GM12878 (cell line): ENCODE measurements at regions not wholly inside any gene's neighbourhood (a gene's known extent, or its start where the extent isn't known, plus 50 kb on each side); places are given as distances from the start of the nearest gene placed in this dataset.

Source experiments
- ATAC-seq: fragments of 200-7000 bp; cut with Tn5 transposase; 3 replicates; pipeline ENCODE4 v1.9.1; 2020; ENCODE audit warnings: mild to moderate bottlenecking, moderate library complexity
- BruUV-seq: library from RNA; stranded (reverse); fragments of 400-500 nt; replicated peaks from 2 replicates; lab custom pipeline; 2021; lab: Mats Ljungman, UMichigan
- CTCF ChIA-PET: fragments of 300-600 bp; sonication (Branson Sonifier 250); formaldehyde crosslinking; extraction: SDS; loops from one replicate; lab custom pipeline; 2021; ENCODE audit warnings: inconsistent platforms; lab: Yijun Ruan, JAX
- POLR2A ChIA-PET: fragments of 350-600 bp; formaldehyde crosslinking; extraction: SDS; loops from one replicate; lab custom pipeline; 2021; ENCODE audit warnings: inconsistent platforms; lab: Charles Lee
- RAD21 ChIA-PET: fragments of 300-600 bp; sonication (Branson Sonifier 250); formaldehyde crosslinking; loops from one replicate; lab custom pipeline; 2023; ENCODE audit warnings: antibody characterized with exemption; ENCODE audit not compliant: unreplicated experiment; lab: Charles Lee
- SMC1A ChIA-PET: fragments of 300-600 bp; sonication (Branson Sonifier 250); formaldehyde crosslinking; loops from one replicate; lab custom pipeline; 2023; ENCODE audit not compliant: unreplicated experiment, uncharacterized antibody; lab: Charles Lee
- DNase-seq: peaks from one replicate; pipeline ENCODE4 v3.0.0-alpha.2; 2011; ENCODE audit warnings: low read depth, low spot score
- FAIRE-seq: peaks from 3 replicates; lab custom pipeline; 2011; peaks lifted over from hg19 to GRCh38; lab: Jason Lieb, UNC
- H2AFZ ChIP-seq: 2 replicates; pipeline ENCODE4 v1.6.0; 2011; ENCODE audit warnings: low read depth, low read length, control low read depth; ENCODE audit not compliant: control insufficient read depth
- H3K27ac ChIP-seq: 2 replicates; pipeline ENCODE4 v1.5.1; 2011; ENCODE audit warnings: control low read depth; ENCODE audit not compliant: control insufficient read depth, insufficient read depth
- H3K27me3 ChIP-seq, 2 experiments: replicated peaks in 1 of 2; 2 replicates each; pipeline versions ENCODE4 v1.6.0 to v1.6.1; 2011; ENCODE audit warnings: low read length in 1 of 2; ENCODE audit not compliant: control insufficient read depth in 2 of 2, insufficient read depth in 2 of 2
- H3K36me3 ChIP-seq, 2 experiments: 2 replicates each; pipeline ENCODE4 v1.5.1; 2011; ENCODE audit warnings: low read length in 1 of 2; ENCODE audit not compliant: control insufficient read depth in 2 of 2, insufficient read depth in 2 of 2
- H3K4me1 ChIP-seq: 2 replicates; pipeline ENCODE4 v1.6.1; 2011; ENCODE audit warnings: mild to moderate bottlenecking, low read length, moderate library complexity, mixed read lengths; ENCODE audit not compliant: control insufficient read depth, insufficient read depth
- H3K4me2 ChIP-seq: 2 replicates; pipeline ENCODE4 v1.6.0; 2011; ENCODE audit warnings: control low read depth; ENCODE audit not compliant: control insufficient read depth, insufficient read depth
- H3K4me3 ChIP-seq: fragments of 200-600 bp; sonication (generic); 2 replicates; pipeline ENCODE4 v1.5.1; 2016
- H3K79me2 ChIP-seq: 2 replicates; pipeline ENCODE4 v1.6.0; 2011; ENCODE audit warnings: low read length; ENCODE audit not compliant: control insufficient read depth, insufficient read depth
- H3K9ac ChIP-seq: 2 replicates; pipeline ENCODE4 v1.8.0; 2011; ENCODE audit warnings: low read length, control low read depth, mixed read lengths; ENCODE audit not compliant: control insufficient read depth, insufficient read depth
- H3K9me3 ChIP-seq: replicated peaks from 3 replicates; pipeline ENCODE4 v1.5.1; 2011; ENCODE audit warnings: mild to moderate bottlenecking, low read length; ENCODE audit not compliant: control insufficient read depth, insufficient read depth
- H4K20me1 ChIP-seq: 2 replicates; pipeline ENCODE4 v1.6.0; 2011; ENCODE audit not compliant: control insufficient read depth, insufficient read depth
- ATF3 ChIP-seq: IDR thresholded peaks from 2 replicates; pipeline ENCODE4 v1.6.1; 2011; ENCODE audit warnings: low read depth, mild to moderate bottlenecking, low read length, moderate library complexity, borderline replicate concordance; ENCODE audit errors: extremely low read depth
- BCL3 ChIP-seq: IDR thresholded peaks from 2 replicates; pipeline ENCODE4 v1.6.1; 2011; ENCODE audit warnings: borderline replicate concordance, low read depth, mild to moderate bottlenecking, moderate library complexity, low read length; ENCODE audit not compliant: insufficient read depth, poor library complexity, severe bottlenecking
- CHD2 ChIP-seq: IDR thresholded peaks from 2 replicates; pipeline ENCODE4 v1.6.1; 2011; ENCODE audit warnings: low read depth, low read length, improper control_type of control experiment, borderline replicate concordance
- ETV6 ChIP-seq, 2 experiments: fragments of 450-650 bp in 1 of 2; IDR thresholded peaks in 1 of 2; conservative IDR thresholded peaks in 1 of 2; 2 replicates each; pipeline ENCODE4 v1.6.1; 2014; ENCODE audit warnings: antibody characterized with exemption in 1 of 2, borderline replicate concordance in 1 of 2, low read depth in 1 of 2, mild to moderate bottlenecking in 1 of 2, moderate library complexity in 1 of 2
- FOXM1 ChIP-seq: IDR thresholded peaks from 2 replicates; pipeline ENCODE4 v1.6.1; 2012; ENCODE audit warnings: low read depth, mild to moderate bottlenecking, inconsistent platforms, low read length, moderate library complexity
- GATAD2B ChIP-seq: fragments of 450-650 bp; conservative IDR thresholded peaks from 2 replicates; pipeline ENCODE4 v1.6.1; 2017; ENCODE audit warnings: low read depth, mild to moderate bottlenecking, moderate library complexity
- IKZF2 ChIP-seq, 2 experiments: fragments of 450-650 bp; IDR thresholded peaks; 2 replicates each; pipeline ENCODE4 v1.6.1; 2017; ENCODE audit warnings: mild to moderate bottlenecking in 2 of 2, moderate library complexity in 2 of 2
- MXI1 ChIP-seq: fragments of 150-350 bp; IDR thresholded peaks from 2 replicates; pipeline ENCODE4 v1.6.1; 2011; ENCODE audit warnings: low read depth, mild to moderate bottlenecking, inconsistent platforms, low read length, improper control_type of control experiment
- MYC ChIP-seq: IDR thresholded peaks from 2 replicates; pipeline ENCODE4 v1.6.1; 2011; ENCODE audit warnings: mild to moderate bottlenecking, low read length, moderate library complexity, inconsistent platforms; ENCODE audit not compliant: insufficient read depth, insufficient replicate concordance, insufficient read length, severe bottlenecking
- NR2C2 ChIP-seq: IDR thresholded peaks from 2 replicates; pipeline ENCODE4 v1.6.1; 2011; ENCODE audit warnings: borderline replicate concordance, low read depth; ENCODE audit not compliant: control insufficient read depth, insufficient read length
- RAD51 ChIP-seq: fragments of 450-650 bp; IDR thresholded peaks from 2 replicates; pipeline ENCODE4 v1.6.1; 2016; ENCODE audit warnings: moderate library complexity, mild to moderate bottlenecking, inconsistent platforms
- RB1 ChIP-seq: fragments of 450-650 bp; formaldehyde crosslinking; IDR thresholded peaks from 2 replicates; pipeline ENCODE4 v1.6.1; 2017; ENCODE audit warnings: mild to moderate bottlenecking, borderline replicate concordance
- RELA ChIP-seq: fragments of 450-650 bp; IDR thresholded peaks from 2 replicates; pipeline ENCODE4 v1.8.0; 2014; ENCODE audit warnings: borderline replicate concordance; ENCODE audit not compliant: partially characterized antibody
- REST ChIP-seq: IDR thresholded peaks from 2 replicates; pipeline ENCODE4 v1.6.1; 2012; ENCODE audit warnings: mild to moderate bottlenecking, low read depth, low read length
- WGBS: methylation state at CpG from one replicate; pipeline ENCODE4 v1.1.6; 2016; ENCODE audit warnings: low lambda C conversion rate; ENCODE audit not compliant: insufficient replicate concordance, insufficient coverage; ENCODE audit errors: missing lambda C conversion rate; 5-methylcytosine and 5-hydroxymethylcytosine counted together
- in situ Hi-C: fragments of 300-500 bp; cut with MboI; formaldehyde crosslinking; loops from 9 replicates; pipeline ENCODE4 v1.14.3; 2018; ENCODE audit warnings: mixed read lengths
- intact Hi-C: fragments of 100-400 bp; cut with micrococcal nuclease; formaldehyde crosslinking; loops from one replicate; pipeline ENCODE4 v1.14.2; 2022; ENCODE audit not compliant: unreplicated experiment

- ATAC-seq (no peak), DNase-seq (no peak), FAIRE-seq (no peak)
- 39% methylated on average over 2 of the region's 2 CpGs for WGBS
- no peak for TF ChIP-seq NR2C2
- TF ChIP-seq GATAD2B = no peak
- TF ChIP-seq MYC = no peak
- no peak for TF ChIP-seq MXI1
- no peak for TF ChIP-seq FOXM1
- no peak for TF ChIP-seq ETV6 (conservative IDR thresholded peaks at IDR 0.05 in 1 of 2, IDR thresholded peaks at IDR 0.05 in 1 of 2; ENCODE audit: borderline replicate concordance in 1 of 2, low read depth in 1 of 2)
- TF ChIP-seq ATF3 = no peak
- no peak for TF ChIP-seq CHD2
- TF ChIP-seq RB1 = no peak
- TF ChIP-seq RAD51 = no peak
- TF ChIP-seq RELA = no peak
- no peak for TF ChIP-seq REST
- no peak for TF ChIP-seq BCL3
- no peak for TF ChIP-seq IKZF2 (IDR thresholded peaks at IDR 0.05)
- no peak overlapping the region for H2AFZ ChIP-seq
- intact Hi-C loops (no loop called here), in situ Hi-C loops (no loop called here)
- POLR2A ChIA-PET = interaction anchor here (1.0 to 1.6 kb wide), 2 partner anchors 11 to 46 kb away, joined by 3 to 6 read pairs; no protein-coding TSS in a partner anchor
- SMC1A ChIA-PET = interaction anchor here (2.7 to 14.6 kb wide), 3 partner anchors 13 to 49 kb away, joined by 16 to 187 read pairs (median 94); no protein-coding TSS in a partner anchor
- H3K9ac ChIP-seq = no peak overlapping the region
- no peaks in the 10 kb centered on the region for H3K79me2 ChIP-seq
- no peaks in the 10 kb centered on the region for H4K20me1 ChIP-seq
- H3K4me2 ChIP-seq = no peak overlapping the region
- CTCF ChIA-PET = interaction anchor here (0.6 to 3.2 kb wide), 4 partner anchors 16 to 73 kb away, joined by 3 to 19 read pairs (median 4); no protein-coding TSS in a partner anchor
- no peaks in the 10 kb centered on the region; the same call in 2 of the 3 replicates for H3K9me3 ChIP-seq
- no peaks in the 10 kb centered on the region; a peak in 1 of 4 replicates for H3K27me3 ChIP-seq
- H3K4me1 ChIP-seq = peaks cover 4% of the 10 kb centered on the region; the same call in 1 of the 2 replicates
- H3K36me3 ChIP-seq = no peaks in the 10 kb centered on the region
- H3K27ac ChIP-seq = no peak overlapping the region
- RAD21 ChIA-PET = interaction anchor here (1.5 to 10.2 kb wide), 3 partner anchors 14 to 49 kb away, joined by 3 to 115 read pairs (median 58); no protein-coding TSS in a partner anchor
- BruUV-seq = no TSS peak
- no peak overlapping the region for H3K4me3 ChIP-seq
These were observed 58.8 kb upstream of the RAD23B start for GRCh38 chr9:107224252-107224651.
